BJ (cell line): ENCODE measurements at regions not wholly inside any gene's neighbourhood (a gene's known extent, or its start where the extent isn't known, plus 50 kb on each side); places are given as distances from the start of the nearest gene placed in this dataset.

Experiments used
- CTCF ChIA-PET: fragments of 350-600 bp; formaldehyde crosslinking; extraction: SDS; loops from one replicate; lab custom pipeline; 2021; ENCODE audit warnings: antibody characterized with exemption, inconsistent platforms; lab: Yijun Ruan, JAX
- POLR2A ChIA-PET: fragments of 300-600 bp; sonication (Branson Sonifier 250); formaldehyde crosslinking; extraction: SDS; loops from one replicate; lab custom pipeline; 2021; ENCODE audit warnings: antibody characterized with exemption; lab: Charles Lee
- DNase-seq: peaks from one replicate; pipeline ENCODE4 v3.0.0-alpha.2; 2011; ENCODE audit warnings: low read depth
- H3K27me3 ChIP-seq: 2 replicates; pipeline ENCODE4 v1.6.0; 2011; ENCODE audit warnings: low read length; ENCODE audit not compliant: control insufficient read depth, insufficient read depth
- H3K36me3 ChIP-seq: 2 replicates; pipeline ENCODE4 v1.5.1; 2011; ENCODE audit warnings: low read length; ENCODE audit not compliant: control insufficient read depth, insufficient read depth
- H3K4me3 ChIP-seq: 2 replicates; pipeline ENCODE4 v1.5.1; 2011; ENCODE audit warnings: low read depth, mild to moderate bottlenecking, control low read depth, low read length
- CTCF ChIP-seq: IDR thresholded peaks from 2 replicates; pipeline ENCODE4 v1.5.1; 2011; ENCODE audit warnings: low read depth, mild to moderate bottlenecking, control low read depth, inconsistent platforms, low read length, moderate library complexity; ENCODE audit not compliant: insufficient read depth

- TF ChIP-seq CTCF, result no peak
- H3K27me3 ChIP-seq, result no peaks in the 10 kb centered on the region
- POLR2A ChIA-PET, result interaction anchor here (1.0 kb wide), 1 partner anchor 517 kb away, joined by 3 read pairs; no protein-coding TSS in a partner anchor
- H3K4me3 ChIP-seq, result no peak overlapping the region
- CTCF ChIA-PET, result interaction anchor here (1.0 to 1.3 kb wide), 2 partner anchors 508 to 653 kb away, joined by 3 to 8 read pairs; no protein-coding TSS in a partner anchor
- no peaks in the 10 kb centered on the region for H3K36me3 ChIP-seq
- DNase-seq, result no peak
Observed at GRCh38 chr21:35398346-35398982, 349.4 kb upstream of the RUNX1 start.

GRCh38 chr21:35397781-35398180, 348.7 kb upstream of the RUNX1 start:
- CTCF ChIA-PET, result interaction anchor here (1.0 to 1.3 kb wide), 2 partner anchors 508 to 652 kb away, joined by 3 to 8 read pairs; no protein-coding TSS in a partner anchor
- Histone ChIP-seq H3K4me3 (no peak overlapping the region), H3K36me3 (no peaks in the 10 kb centered on the region), H3K27me3 (no peaks in the 10 kb centered on the region)
- TF ChIP-seq CTCF, result no peak
- DNase-seq, result no peak
- POLR2A ChIA-PET, result interaction anchor here (1.0 kb wide), 1 partner anchor 516 kb away, joined by 3 read pairs; no protein-coding TSS in a partner anchor

GRCh38 chr21:35396655-35397054, 347.6 kb upstream of the RUNX1 start:
- no peaks in the 10 kb centered on the region for H3K36me3 ChIP-seq
- DNase-seq, result no peak
- ChIA-PET POLR2A (no interaction called here), CTCF (no interaction called here)
- no peak for TF ChIP-seq CTCF
- no peak overlapping the region for H3K4me3 ChIP-seq
- no peaks in the 10 kb centered on the region for H3K27me3 ChIP-seq

- H3K36me3 ChIP-seq, result no peaks in the 10 kb centered on the region
- no peak for TF ChIP-seq CTCF
- no peak for DNase-seq
- no peaks in the 10 kb centered on the region for H3K27me3 ChIP-seq
- ChIA-PET POLR2A (no interaction called here), CTCF (no interaction called here)
- H3K4me3 ChIP-seq, result no peak overlapping the region
Observed at GRCh38 chr21:35395728-35396127, 346.6 kb upstream of the RUNX1 start.

GRCh38 chr21:35394634-35395369, 345.7 kb upstream of the RUNX1 start:
- ChIA-PET CTCF (no interaction called here), POLR2A (no interaction called here)
- DNase-seq, result no peak
- TF ChIP-seq CTCF, result no peak
- Histone ChIP-seq H3K36me3 (no peaks in the 10 kb centered on the region), H3K27me3 (no peaks in the 10 kb centered on the region), H3K4me3 (no peak overlapping the region)
